H1 (cell line): ENCODE measurements at regions not wholly inside any gene's neighbourhood (a gene's known extent, or its start where the extent isn't known, plus 50 kb on each side); places are given as distances from the start of the nearest gene placed in this dataset.

Experiments
- BCL11A ChIP-seq, 2 experiments: IDR thresholded peaks; one replicate each; pipeline ENCODE4 v1.6.1; 2011; ENCODE audit warnings: low read depth in 2 of 2, low read length in 2 of 2, mild to moderate bottlenecking in 2 of 2
- CEBPB ChIP-seq: IDR thresholded peaks from 2 replicates; pipeline ENCODE4 v1.6.1; 2012; ENCODE audit warnings: low read depth, low read length
- CTCF ChIP-seq, 3 experiments: IDR thresholded peaks; 1 replicate in 2 of 3; 2 replicates in 1 of 3; pipeline versions ENCODE4 v1.5.1 to v1.6.1; 2011; ENCODE audit warnings: low read length in 3 of 3, mild to moderate bottlenecking in 3 of 3, inconsistent platforms in 2 of 3, low read depth in 1 of 3, moderate library complexity in 1 of 3; ENCODE audit not compliant: insufficient read depth in 1 of 3; ENCODE audit errors: control extremely low read depth in 1 of 3
- HDAC6 ChIP-seq: IDR thresholded peaks from one replicate; pipeline ENCODE4 v1.7.1; 2012; ENCODE audit warnings: low read depth, mild to moderate bottlenecking, inconsistent platforms, low read length, moderate library complexity
- JUND ChIP-seq: IDR thresholded peaks from 2 replicates; pipeline ENCODE4 v1.6.1; 2011; ENCODE audit warnings: mild to moderate bottlenecking, improper control_type of control experiment, low read length
- POLR2AphosphoS5 ChIP-seq: IDR thresholded peaks from 2 replicates; pipeline ENCODE4 v1.6.1; 2011; ENCODE audit warnings: low read depth, low read length
- USF2 ChIP-seq: IDR thresholded peaks from 2 replicates; pipeline ENCODE4 v1.6.1; 2011; ENCODE audit warnings: low read length, improper control_type of control experiment
- TF ChIP-seq, protein P1 (sequence below): IDR thresholded peaks from 2 replicates; pipeline ENCODE4 v1.6.1; 2011; ENCODE audit warnings: low read depth, mild to moderate bottlenecking, low read length; ENCODE audit not compliant: insufficient read depth

- TF ChIP-seq CTCF (IDR thresholded peaks at IDR 0.05; ENCODE audit: control extremely low read depth in 1 of 3, insufficient read depth in 1 of 3, low read depth in 1 of 3, low read length in 3 of 3) (no peak), POLR2AphosphoS5 (no peak), USF2 (no peak), BCL11A (IDR thresholded peaks at IDR 0.05; ENCODE audit: low read depth in 2 of 2, low read length in 2 of 2) (no peak), HDAC6 (no peak), CEBPB (no peak), JUND (no peak)
- TF ChIP-seq, protein P1, sequence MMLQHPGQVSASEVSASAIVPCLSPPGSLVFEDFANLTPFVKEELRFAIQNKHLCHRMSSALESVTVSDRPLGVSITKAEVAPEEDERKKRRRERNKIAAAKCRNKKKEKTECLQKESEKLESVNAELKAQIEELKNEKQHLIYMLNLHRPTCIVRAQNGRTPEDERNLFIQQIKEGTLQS: no peak
These were observed 97.0 kb downstream of the FAM217A start for GRCh38 chr6:3981917-3982316.
